T-helper 1 cell (primary cell): ENCODE measurements at regions not wholly inside any gene's neighbourhood (a gene's known extent, or its start where the extent isn't known, plus 50 kb on each side); places are given as distances from the start of the nearest gene placed in this dataset.

Source experiments
- DNase-seq, 5 donors: peaks; one replicate each; pipeline ENCODE4 v3.0.0-alpha.2; 2012 to 2020

- DNase-seq: peak in 2 of 5 donors; percentile 1 to 72
These were observed 519.5 kb downstream of the BCOR start for GRCh38 chrX:39577985-39578869.

DNA sequence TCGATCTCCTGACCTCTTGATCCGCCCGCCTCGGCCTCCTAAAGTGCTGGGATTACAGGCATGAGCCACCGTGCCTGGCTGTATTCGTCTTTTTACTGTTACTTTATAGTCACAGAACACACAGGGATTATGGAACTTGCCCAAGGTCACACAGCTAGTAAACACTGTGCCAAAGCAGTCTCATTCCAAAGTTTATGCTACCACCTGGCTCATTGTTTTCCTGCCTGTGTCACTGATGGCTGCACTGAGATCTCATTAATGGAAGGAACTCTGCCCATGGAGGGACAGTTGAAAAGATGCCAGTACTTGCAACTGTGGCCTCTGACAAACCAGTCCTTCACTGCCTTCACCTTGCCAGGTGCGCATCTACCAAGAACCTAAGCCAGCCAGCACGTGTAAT is 517.7 kb downstream of the BCOR start:
- DNase-seq: no peak

GRCh38 chrX:39581411-39581810 is 516.3 kb downstream of the BCOR start:
- DNase-seq: no peak

DNA sequence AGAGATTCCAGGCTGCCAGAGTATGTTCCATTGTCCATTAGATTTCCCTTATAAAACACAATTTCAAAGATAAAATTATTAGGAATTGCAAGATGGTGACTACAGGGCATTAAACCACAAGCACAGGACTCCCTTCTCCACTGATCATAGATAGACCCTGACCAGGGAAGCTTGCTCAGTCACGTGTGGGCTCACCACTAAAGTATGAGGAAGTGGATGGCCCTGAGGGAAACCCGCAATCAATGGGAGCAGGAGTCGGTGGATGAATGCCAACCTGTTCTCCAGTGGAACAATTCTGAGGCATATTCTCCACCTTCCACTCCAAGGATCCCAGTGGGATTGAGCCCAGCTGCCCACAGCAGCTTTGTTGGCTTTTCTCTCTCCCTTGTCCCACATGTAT is 515.7 kb downstream of the BCOR start:
- DNase-seq: no peak

DNA sequence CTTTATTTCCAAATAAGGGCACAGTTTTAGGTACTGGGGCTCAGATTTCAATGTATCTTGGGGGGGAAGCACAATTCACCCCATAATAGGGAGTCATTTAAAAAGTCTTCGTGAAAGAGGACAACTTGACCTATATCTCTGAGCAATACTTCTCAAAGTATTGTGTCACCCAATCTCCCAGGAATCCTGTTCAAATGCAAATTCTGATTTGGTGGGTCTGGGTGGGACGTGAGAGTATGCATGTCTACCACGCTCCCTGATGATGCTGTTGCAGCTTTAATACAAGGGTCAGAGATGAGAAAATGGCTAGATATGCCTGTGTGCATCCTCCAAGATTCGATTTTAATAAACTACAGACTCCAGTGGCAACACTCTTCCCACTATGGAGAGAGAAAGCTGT is 514.8 kb downstream of the BCOR start:
- DNase-seq: no peak

- no peak for DNase-seq
These were observed 511.9 kb downstream of the BCOR start for GRCh38 chrX:39585808-39586207.

DNA sequence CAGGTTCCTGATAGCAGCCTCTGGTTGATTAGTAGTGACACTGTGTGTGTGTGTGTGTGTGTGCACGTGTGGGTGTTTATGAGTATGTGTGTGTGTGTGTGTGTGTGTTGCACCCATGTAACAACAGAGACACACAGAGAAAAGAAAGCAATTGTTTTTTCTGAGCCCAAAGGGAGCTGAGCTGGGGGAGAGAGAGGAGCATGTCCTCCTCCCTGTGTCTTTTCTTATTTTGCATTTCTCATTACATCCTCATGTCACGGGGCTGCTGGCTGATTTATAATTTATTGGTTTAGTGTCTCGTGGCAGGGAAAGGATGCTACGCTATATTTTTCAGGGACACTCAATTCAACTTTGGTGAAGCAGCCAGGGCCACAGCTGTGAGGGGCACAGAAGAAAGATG is 511.4 kb downstream of the BCOR start:
- DNase-seq: no peak

GRCh38 chrX:39591099-39591498 is 506.7 kb downstream of the BCOR start:
- no peak for DNase-seq

DNA sequence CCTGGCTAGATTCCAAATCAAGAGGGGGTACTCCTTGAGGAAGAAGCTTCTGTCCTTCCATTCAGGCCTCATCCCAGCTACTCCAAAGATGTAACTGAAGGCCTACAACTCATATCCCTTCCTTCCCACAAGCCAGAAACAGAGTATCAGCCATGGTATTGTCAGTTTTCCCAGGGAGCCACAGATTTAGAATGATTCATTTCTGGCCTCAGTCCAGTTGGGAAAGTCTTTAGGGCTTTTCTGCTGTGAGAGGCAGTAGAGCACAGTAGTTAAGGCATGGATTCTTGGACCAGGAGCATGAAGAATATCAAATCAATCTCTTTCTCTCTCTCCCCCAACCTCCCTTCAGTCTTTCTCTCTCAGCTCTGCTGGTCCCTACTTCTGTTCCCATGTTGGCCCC is 505.0 kb downstream of the BCOR start:
- DNase-seq: no peak

GRCh38 chrX:39595977-39596376 is 501.8 kb downstream of the BCOR start:
- no peak for DNase-seq

DNA sequence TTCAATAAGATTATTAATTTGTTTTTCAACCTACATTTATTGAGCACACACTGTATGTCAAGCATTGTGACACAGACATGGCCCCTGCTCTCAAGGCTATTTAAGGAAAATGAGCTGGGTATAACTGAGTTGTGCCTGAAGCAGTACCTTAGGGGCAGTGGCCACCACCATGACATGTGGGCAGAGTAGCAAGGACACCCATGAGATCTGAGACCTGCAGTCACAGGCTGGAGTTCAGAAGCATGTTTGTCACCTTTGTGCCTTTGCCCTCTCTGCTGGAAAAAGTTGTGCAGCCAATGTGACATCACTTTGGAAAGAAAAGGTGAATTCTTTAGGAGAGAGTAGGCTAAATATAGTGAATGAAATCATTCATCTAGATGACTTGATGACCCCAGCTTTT is 501.3 kb downstream of the BCOR start:
- DNase-seq: no peak

DNA sequence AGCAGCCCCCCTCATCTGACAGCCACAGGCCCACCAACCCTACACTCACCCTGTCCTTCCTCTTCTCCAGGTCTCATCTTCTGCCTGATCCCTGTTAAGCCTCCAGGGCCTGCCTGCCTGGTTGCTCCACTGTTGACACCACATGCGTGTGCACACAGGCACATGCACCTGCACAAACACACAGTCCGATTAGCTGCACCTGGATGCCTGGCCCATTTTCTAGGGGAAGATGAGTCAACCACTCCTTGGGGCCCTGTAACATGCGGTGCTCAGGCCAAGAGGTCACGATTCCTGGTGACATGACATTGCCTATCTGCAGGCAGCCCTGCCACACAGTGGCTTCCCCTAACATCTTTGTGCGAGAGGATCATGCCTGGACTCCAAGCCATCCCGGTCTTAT is 498.4 kb downstream of the BCOR start:
- no peak for DNase-seq

- no peak for DNase-seq
These were observed 497.5 kb downstream of the BCOR start for GRCh38 chrX:39600222-39600621.

DNA sequence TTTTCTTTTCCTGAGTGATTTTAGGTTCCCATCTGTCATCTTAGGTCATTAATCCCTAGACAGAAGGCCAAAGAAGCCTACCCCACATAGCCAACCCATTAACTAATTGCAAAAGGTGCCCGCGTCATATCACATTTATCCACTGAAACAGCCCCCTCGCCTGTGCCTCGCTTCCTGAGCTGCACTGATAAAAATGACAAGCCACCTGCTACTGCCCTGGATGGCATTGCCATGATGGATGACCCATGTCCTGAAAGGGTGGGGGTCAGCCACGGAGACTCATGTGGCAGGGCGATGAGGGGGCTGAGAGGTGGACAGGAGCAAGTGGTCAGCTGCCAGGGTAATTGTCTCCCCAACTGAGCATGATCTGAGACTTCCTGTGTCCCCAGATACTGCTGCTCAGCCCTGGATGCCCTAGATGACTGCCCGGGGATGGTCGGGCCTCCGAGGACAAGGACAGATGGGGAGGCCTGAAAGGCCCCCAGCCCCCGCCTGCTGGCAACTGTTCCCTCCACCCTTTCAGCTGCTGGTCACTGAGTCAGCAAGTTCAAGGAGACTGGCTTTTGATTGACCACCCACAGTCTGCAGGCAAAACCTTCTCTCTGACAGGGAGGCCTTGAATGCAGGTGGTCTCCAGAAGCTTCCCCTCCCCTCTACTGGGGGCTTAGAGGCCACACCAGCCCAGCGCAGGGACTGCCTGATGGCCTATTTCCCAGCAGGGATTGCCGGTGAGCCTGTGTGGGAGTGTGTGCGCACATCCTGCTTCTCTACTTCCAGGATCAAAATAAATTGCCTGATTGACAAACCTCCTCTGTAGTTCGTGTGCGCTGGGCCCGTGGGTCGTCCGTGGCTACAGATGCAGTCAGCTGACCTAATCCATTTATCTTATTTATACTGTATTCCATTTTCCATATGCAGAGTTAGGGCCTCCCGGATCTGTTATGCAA is 496.3 kb downstream of the BCOR start:
- no peak for DNase-seq

DNA sequence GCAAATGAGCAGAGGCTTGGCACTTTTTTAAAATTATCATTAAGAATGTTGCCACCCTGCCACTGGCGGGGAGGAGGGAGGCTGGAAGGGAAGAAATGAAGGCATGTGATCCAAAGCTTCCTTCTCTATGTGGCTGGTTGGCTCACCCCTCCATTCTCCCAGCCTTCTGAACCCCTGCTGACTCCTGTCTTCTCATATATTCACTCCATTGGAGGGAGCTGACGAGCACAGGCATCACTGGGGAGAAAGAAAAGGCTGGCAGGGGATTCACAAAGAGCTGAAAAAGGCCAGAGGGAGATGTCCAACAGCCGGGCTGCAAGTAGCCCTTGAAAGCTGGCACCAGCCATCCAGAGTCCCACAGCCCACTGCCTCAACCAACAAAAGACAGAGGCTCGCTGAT is 495.6 kb downstream of the BCOR start:
- DNase-seq: no peak

DNA sequence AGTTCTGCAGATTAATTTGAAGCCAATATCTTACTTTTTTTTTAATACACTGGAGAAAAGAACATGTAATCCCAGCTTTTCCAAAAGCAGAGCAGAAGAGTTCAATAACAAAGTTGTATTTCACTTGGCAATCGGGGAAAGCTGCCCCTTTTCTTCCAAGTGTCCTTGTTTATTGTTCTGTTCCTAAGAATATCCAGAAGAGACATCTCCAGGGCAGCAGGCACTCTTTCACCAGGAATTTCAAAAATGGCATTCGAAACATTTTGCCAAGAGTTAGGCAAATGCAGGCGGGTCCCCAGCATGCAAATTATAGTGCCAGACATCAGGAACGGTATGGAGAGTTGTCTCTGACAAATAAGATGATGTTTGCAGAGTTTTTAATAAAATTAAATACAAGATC is 494.5 kb downstream of the BCOR start:
- no peak for DNase-seq

DNA sequence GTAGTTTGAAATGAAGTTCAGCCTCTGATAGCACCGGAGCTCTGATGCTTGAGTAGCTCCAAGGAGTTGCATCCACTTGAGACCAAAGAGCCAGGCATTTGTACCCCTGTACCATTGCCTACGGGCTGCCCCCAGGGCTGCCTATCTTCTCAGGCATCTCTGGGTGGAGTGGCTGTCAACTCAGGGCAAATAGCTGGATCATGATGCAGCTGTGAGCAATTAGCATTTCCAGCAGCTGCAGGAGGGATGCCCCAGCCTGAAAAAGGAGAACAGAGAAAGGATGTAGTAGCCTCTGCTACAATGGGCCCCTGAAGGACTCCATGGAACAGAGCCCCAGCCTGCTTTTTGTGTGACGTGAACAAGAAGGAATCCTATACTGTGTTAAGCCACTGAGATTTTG is 492.6 kb downstream of the BCOR start:
- no peak for DNase-seq

DNA sequence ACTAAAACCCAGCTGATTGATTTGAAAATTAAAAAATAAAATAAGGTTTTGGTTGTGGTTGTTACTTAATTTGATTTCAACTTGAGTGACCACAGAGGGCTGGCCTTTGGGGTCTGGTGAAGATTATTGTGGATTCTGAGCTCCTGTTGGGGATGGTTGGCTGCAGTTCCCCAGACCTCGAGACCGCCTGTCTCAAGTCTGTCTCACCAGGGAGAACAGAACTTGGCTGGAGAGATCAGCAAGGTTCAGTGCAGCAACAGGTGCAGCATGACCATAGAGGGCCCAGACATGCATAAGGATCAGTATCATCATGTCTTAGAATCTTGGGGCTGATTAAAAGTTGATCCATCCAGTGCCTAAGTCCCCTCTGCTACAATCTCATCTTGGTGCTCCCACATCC is 491.9 kb downstream of the BCOR start:
- DNase-seq: no peak

- no peak for DNase-seq
These were observed 487.8 kb downstream of the BCOR start for GRCh38 chrX:39609941-39610340.

- DNase-seq: no peak
These were observed 486.3 kb downstream of the BCOR start for GRCh38 chrX:39611468-39611867.

- no peak for DNase-seq
These were observed 484.2 kb downstream of the BCOR start for GRCh38 chrX:39613482-39613995.

- DNase-seq: peak in 2 of 5 donors; percentile 1 to 54
These were observed 483.6 kb downstream of the BCOR start for GRCh38 chrX:39613997-39614679.

DNA sequence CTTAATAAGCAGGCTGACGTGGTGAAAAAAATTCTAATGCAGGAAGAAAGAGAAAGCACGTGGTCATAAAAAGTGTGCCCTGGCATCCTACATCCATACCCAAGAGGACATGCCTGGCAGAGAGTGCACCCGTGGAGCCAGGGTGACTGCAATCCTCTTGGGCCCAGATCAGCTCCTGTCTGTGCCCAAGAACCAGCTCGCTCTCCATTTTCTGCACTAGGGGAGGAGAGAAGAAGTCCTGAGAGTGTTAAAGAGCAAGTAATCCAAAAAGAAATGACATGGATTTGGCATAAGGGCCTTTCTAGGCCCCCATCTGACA is 483.1 kb downstream of the BCOR start:
- no peak for DNase-seq
